Activated naive CD4-positive, alpha-beta T cell treated with anti-CD3 and anti-CD28 coated beads for 36 hours (primary cell): ENCODE measurements at regions not wholly inside any gene's neighbourhood (a gene's known extent, or its start where the extent isn't known, plus 50 kb on each side); places are given as distances from the start of the nearest gene placed in this dataset.

Experiments
- CTCF ChIA-PET: fragments of 350-600 bp; sonication (Branson Sonifier 250); formaldehyde crosslinking; loops from one replicate; lab custom pipeline; 2021; ENCODE audit warnings: antibody characterized with exemption; lab: Charles Lee
- DNase-seq: peaks from one replicate; pipeline ENCODE4 v3.0.0-alpha.2; 2020
- H3K27ac Mint-ChIP-seq: one replicate; pipeline ENCODE4 v1.8.0; 2021; ENCODE audit warnings: mild to moderate bottlenecking, mixed read lengths
- H3K27me3 Mint-ChIP-seq: one replicate; pipeline ENCODE4 v1.8.0; 2021; ENCODE audit warnings: low read depth, mixed read lengths
- H3K36me3 Mint-ChIP-seq: one replicate; pipeline ENCODE4 v1.8.0; 2021; ENCODE audit warnings: low read depth, mixed read lengths
- H3K4me1 Mint-ChIP-seq: one replicate; pipeline ENCODE4 v1.8.0; 2021; ENCODE audit warnings: low read depth, mixed read lengths
- H3K4me3 Mint-ChIP-seq: one replicate; pipeline ENCODE4 v1.8.0; 2021; ENCODE audit warnings: mild to moderate bottlenecking, moderate library complexity, mixed read lengths
- H3K9me3 Mint-ChIP-seq: one replicate; pipeline ENCODE4 v1.8.0; 2021; ENCODE audit warnings: mixed read lengths
- intact Hi-C: fragments of 100-400 bp; cut with micrococcal nuclease; formaldehyde crosslinking; loops from one replicate; pipeline ENCODE4 v1.15.1; 2023

DNA sequence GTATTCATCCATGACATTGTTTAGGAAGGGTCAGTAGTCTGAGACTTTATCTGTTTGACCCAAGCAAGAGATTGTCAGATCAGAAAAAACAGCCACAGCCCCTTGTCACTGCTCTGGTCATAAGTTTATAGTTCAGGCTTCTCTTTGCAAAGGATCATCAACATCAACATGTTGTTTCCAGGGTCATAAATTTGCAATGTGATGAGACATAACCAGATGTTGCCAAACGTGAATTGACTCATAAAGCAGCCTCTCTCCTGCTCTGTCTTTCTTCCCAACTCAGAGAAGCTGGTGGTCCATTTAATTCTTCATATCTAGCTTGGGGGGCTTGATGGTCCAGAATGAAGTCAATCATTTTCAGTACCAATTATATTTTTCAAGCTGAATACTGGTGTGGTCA lies 507.2 kb upstream of the PBX1 start:
- Mint-ChIP-seq H3K27me3 (no peaks in the 10 kb centered on the region), H3K9me3 (peaks cover 9% of the 10 kb centered on the region), H3K4me3 (no peak overlapping the region), H3K4me1 (no peaks in the 10 kb centered on the region), H3K27ac (no peak overlapping the region), H3K36me3 (no peaks in the 10 kb centered on the region)
- intact Hi-C loops: no loop called here
- CTCF ChIA-PET: interaction anchor here (0.6 kb wide), 1 partner anchor 14 kb away, joined by 3 read pairs; no protein-coding TSS in a partner anchor
- DNase-seq: no peak

DNA sequence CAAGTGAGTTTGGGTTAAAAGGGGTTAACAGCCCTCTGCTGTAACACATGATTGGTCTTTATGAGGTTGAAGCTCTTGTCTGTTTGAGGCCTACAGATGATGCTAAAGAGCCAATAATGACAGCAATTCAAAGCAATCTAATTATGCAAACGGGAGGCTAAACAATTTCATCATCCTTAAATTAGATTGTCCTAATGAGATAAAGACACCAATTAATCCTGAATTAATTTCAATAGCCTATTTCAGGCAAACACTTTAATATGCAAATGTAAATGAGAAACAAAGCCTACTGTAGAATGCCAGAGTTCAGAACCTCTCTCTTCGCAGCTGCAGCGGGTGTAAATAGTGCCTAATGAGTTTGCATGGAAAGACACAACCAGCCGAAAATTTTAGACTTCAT lies 504.7 kb upstream of the PBX1 start:
- Mint-ChIP-seq H3K4me3 (no peak overlapping the region), H3K4me1 (no peaks in the 10 kb centered on the region), H3K27me3 (no peaks in the 10 kb centered on the region), H3K36me3 (no peaks in the 10 kb centered on the region), H3K27ac (no peak overlapping the region), H3K9me3 (peaks cover 12% of the 10 kb centered on the region)
- CTCF ChIA-PET: no interaction called here
- intact Hi-C loops: no loop called here
- DNase-seq: no peak

DNA sequence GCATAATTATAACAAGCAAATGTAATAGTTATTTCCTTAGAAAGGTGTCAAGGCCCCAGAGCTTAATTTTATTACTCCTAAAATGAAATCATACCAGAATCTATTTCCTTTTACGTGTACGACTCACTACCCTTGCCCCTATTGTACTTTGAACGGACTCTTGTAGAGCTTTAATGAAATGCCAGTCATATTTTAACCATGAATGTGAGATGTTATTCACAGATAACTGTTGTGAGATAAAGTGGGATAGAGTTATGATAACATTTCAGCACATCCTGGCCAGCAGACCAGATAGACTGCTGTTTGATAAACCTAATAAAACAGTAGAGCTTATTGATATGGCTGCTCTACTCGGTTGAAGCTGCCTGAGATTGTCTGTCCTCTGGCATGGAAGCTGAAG lies 500.8 kb upstream of the PBX1 start:
- H3K4me3 Mint-ChIP-seq: no peak overlapping the region
- DNase-seq: no peak
- no peak overlapping the region for H3K27ac Mint-ChIP-seq
- peaks cover 11% of the 10 kb centered on the region for H3K9me3 Mint-ChIP-seq
- H3K4me1 Mint-ChIP-seq: no peaks in the 10 kb centered on the region
- CTCF ChIA-PET: no interaction called here
- H3K36me3 Mint-ChIP-seq: no peaks in the 10 kb centered on the region
- intact Hi-C loops: no loop called here
- H3K27me3 Mint-ChIP-seq: no peaks in the 10 kb centered on the region

DNA sequence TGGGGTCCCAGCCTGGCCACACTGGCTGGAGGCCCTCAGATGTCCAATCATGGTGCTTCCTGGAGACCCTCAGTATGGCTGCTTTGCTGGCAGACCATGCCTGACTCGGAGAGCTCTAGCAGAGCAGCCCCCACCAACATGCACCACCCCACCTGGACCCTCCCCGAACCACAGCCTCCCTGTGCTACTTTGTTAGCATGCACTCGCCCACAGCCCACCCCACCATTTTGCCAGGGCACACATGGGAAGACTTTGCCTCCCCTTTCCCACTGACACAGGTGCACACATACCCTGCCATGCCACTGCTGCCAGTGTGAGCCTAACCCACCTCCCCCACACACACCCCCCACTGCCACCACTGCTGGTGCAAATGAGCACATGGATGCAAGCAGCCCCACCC lies 497.5 kb upstream of the PBX1 start:
- Mint-ChIP-seq H3K27ac (no peak overlapping the region), H3K9me3 (peaks cover 10% of the 10 kb centered on the region), H3K36me3 (no peaks in the 10 kb centered on the region), H3K4me3 (no peak overlapping the region), H3K27me3 (no peaks in the 10 kb centered on the region), H3K4me1 (no peaks in the 10 kb centered on the region)
- intact Hi-C loops: no loop called here
- no peak for DNase-seq
- CTCF ChIA-PET: no interaction called here

DNA sequence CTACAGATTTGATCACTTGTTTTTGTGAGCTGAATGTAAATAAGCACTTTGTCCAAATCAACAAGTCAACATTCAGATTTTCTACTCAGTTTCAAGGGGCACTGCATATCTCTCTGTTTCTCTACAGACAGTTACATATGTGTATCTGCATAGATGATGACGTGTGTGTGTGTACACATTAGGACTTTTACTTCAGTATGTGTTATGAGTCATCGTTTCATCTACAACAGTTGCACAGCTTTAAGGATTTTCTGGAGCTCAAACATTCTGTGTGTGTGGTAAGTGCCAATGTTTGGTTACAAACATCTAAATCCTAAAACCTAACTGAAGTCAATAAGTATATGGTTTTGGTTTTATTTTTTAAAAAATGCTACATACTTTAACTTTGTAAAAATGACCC lies 494.5 kb upstream of the PBX1 start:
- intact Hi-C loops: no loop called here
- Mint-ChIP-seq H3K36me3 (no peaks in the 10 kb centered on the region), H3K9me3 (peaks cover 8% of the 10 kb centered on the region), H3K4me3 (no peak overlapping the region), H3K27ac (no peak overlapping the region), H3K27me3 (no peaks in the 10 kb centered on the region), H3K4me1 (no peaks in the 10 kb centered on the region)
- CTCF ChIA-PET: no interaction called here
- no peak for DNase-seq

DNA sequence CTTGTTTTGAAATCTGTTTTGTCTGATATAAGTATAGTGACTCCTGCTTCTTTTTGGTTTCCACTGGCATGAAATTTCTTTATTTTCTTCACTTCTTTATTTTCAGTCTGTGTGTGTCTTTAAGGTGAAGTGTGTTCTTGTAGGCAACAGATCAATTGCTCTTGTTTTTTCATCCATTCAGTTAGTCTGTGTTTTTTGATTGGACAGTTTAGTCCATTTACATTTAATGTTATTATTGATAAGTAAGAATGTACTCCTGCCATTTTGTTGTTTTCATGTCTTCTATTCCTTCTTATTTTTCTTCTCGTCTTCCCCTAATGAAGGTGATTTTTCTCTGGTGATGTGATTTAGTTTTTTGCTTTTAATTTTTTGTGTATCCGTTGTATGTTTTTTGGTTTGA lies 487.7 kb upstream of the PBX1 start:
- DNase-seq: no peak
- intact Hi-C loops: no loop called here
- Mint-ChIP-seq H3K27me3 (no peaks in the 10 kb centered on the region), H3K4me1 (no peaks in the 10 kb centered on the region), H3K4me3 (no peak overlapping the region), H3K27ac (no peak overlapping the region), H3K9me3 (peaks cover 33% of the 10 kb centered on the region), H3K36me3 (no peaks in the 10 kb centered on the region)
- CTCF ChIA-PET: no interaction called here

DNA sequence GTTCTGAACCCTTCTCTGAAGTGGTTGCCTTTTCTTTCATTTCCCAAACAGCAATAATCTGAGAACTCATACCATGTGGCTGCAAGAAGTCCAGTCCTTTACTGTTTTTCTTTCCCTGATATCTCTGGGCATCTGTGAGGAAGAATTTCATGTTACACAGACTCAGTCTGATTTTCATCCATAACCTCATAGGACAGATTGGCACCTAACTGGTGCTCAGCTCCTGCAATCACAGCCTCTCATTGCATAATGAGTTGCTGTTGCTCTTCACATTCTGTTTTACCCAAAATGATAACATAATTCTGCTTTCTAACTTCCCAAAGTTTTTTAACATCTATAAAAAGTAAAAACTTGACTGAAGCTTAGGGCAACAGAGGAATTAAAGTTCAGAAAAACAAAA lies 472.2 kb upstream of the PBX1 start:
- H3K27me3 Mint-ChIP-seq: no peaks in the 10 kb centered on the region
- DNase-seq: no peak
- no peak overlapping the region for H3K27ac Mint-ChIP-seq
- intact Hi-C loops: loop anchor here (10.0 kb wide), 1 partner anchor 1132 kb away; no protein-coding TSS in a partner anchor
- CTCF ChIA-PET: no interaction called here
- no peak overlapping the region for H3K4me3 Mint-ChIP-seq
- no peaks in the 10 kb centered on the region for H3K4me1 Mint-ChIP-seq
- no peaks in the 10 kb centered on the region for H3K36me3 Mint-ChIP-seq
- peaks cover 13% of the 10 kb centered on the region for H3K9me3 Mint-ChIP-seq

DNA sequence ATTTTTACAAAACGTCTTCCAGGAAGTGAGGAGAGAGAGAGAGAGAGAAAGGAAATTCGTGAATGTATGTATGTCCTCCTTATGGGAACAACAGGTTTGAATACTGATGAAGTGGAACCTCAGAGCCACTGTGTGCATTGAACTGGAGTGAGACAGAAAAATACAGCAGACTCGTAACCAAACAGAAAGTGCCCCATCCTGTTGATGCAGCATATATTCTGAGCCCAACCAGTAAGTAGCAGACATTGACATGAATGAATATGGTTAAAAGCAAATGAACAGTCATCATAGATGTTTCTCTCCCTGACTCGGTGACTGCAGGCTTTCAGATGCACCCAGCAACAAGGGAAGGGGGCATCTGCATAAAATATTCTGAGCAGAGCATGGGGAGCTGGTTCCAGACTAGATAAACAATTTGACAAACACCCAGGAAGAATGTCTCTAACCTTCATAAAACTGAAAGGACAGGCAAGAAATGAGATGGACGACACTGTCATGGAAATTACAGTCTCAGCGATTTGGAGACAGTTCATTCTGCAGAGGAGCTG lies 471.0 kb upstream of the PBX1 start:
- peaks cover 14% of the 10 kb centered on the region for H3K9me3 Mint-ChIP-seq
- H3K4me1 Mint-ChIP-seq: no peaks in the 10 kb centered on the region
- no peak for DNase-seq
- intact Hi-C loops: loop anchor here (10.0 kb wide), 1 partner anchor 1133 kb away; no protein-coding TSS in a partner anchor
- no peak overlapping the region for H3K4me3 Mint-ChIP-seq
- no peaks in the 10 kb centered on the region for H3K36me3 Mint-ChIP-seq
- CTCF ChIA-PET: no interaction called here
- no peaks in the 10 kb centered on the region for H3K27me3 Mint-ChIP-seq
- H3K27ac Mint-ChIP-seq: no peak overlapping the region

DNA sequence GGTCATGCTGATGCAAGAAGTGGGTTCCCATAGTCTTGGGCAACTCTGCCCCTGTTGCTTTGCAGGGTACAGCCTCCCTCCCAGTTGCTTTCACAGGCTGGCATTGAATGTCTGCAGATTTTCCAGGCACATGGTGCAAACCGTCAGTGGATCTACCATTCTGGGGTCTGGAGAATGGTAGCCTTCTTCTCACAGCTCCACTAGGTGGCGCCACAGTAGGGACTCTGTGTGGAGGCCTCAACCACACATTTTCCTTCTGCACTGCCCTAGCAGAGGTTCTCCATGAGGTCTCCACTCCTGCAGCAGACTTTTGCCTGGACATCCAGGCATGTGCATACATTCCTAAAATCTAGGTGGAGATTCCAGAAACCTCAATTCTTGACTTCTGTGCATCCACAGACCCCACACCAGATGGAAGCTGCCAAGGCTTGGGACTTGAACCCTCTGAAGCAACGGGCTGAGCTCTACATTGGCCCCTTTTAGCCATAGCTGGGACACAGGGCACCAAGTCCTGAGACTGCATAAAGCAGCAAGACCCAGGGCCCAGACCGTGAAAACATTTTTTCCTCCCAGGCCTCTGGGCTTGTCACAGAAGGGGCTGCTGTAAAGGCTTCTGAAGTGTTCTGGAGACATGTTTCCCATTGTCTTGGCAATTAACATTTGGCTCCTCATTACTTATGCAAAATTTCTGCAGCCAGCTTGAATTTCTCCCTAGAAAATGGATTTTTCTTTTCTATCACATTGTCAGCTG lies 466.2 kb upstream of the PBX1 start:
- Mint-ChIP-seq H3K4me3 (no peak overlapping the region), H3K36me3 (no peaks in the 10 kb centered on the region), H3K4me1 (no peaks in the 10 kb centered on the region), H3K27ac (no peak overlapping the region), H3K9me3 (peaks cover 10% of the 10 kb centered on the region), H3K27me3 (no peaks in the 10 kb centered on the region)
- intact Hi-C loops: no loop called here
- CTCF ChIA-PET: no interaction called here
- DNase-seq: peak; percentile 6

DNA sequence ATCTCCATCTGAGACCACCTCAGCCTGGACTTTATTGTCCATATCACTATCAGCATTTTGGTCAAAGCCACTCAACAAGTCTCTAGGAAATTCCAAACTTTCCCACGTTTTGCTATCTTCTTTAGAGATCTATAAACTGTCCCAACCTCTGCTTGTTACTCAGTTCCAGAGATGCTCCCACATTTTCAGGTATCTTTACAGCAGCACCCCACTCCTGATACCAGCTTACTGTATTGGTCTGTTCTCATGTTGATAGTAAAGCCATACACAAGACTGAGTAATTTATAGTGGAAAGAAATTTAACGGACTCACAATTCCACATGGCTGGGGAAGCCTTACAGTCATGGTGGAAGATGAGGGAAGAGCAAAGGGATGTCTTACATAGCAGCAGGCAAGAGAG lies 465.4 kb upstream of the PBX1 start:
- Mint-ChIP-seq H3K36me3 (no peaks in the 10 kb centered on the region), H3K27me3 (no peaks in the 10 kb centered on the region), H3K9me3 (peaks cover 9% of the 10 kb centered on the region), H3K4me3 (no peak overlapping the region), H3K4me1 (no peaks in the 10 kb centered on the region), H3K27ac (no peak overlapping the region)
- intact Hi-C loops: no loop called here
- no peak for DNase-seq
- CTCF ChIA-PET: no interaction called here

DNA sequence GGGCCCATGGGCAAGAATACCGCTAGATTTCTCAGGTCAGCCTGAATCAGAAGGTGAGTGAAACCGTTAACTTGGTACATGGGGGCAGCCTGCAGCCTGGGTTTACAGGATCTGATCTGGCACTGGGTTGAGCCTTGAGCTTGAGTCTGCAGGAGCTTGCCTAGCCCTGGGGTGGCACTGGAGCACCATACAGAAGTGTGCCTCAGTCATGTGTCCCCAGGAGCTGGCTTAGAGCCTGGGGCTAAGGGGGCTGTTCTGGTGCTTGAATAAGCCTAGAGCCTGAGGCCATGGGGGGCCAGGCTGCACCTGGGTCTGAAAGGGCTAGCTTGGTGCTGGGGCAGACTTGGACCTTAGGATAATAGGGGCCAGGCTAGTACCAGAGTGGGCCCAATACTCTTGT lies 457.2 kb upstream of the PBX1 start:
- no peaks in the 10 kb centered on the region for H3K27me3 Mint-ChIP-seq
- intact Hi-C loops: no loop called here
- H3K36me3 Mint-ChIP-seq: no peaks in the 10 kb centered on the region
- DNase-seq: no peak
- CTCF ChIA-PET: no interaction called here
- H3K4me3 Mint-ChIP-seq: no peak overlapping the region
- H3K9me3 Mint-ChIP-seq: peaks cover 5% of the 10 kb centered on the region
- H3K27ac Mint-ChIP-seq: no peak overlapping the region
- H3K4me1 Mint-ChIP-seq: no peaks in the 10 kb centered on the region

DNA sequence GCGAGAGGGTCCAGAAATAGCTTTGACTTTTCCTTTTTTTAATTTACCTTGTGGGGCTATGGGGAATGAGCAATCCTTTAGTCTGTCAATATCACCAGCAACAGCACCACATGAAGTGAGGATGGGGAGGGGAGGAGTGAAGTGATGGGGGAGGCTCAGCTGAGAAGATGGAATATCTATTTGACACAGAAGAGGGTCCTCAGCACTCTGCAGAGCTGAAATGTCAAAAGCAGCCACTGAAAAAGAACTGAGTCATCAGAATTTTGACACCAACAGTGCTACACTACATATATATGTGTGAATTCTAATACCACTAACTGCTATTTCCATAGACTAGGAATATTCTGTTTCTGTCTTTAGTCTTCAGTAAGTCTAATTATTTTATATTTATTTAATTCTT lies 427.0 kb upstream of the PBX1 start:
- Mint-ChIP-seq H3K9me3 (peaks cover 1% of the 10 kb centered on the region), H3K36me3 (no peaks in the 10 kb centered on the region), H3K27ac (no peak overlapping the region), H3K4me3 (no peak overlapping the region), H3K4me1 (no peaks in the 10 kb centered on the region), H3K27me3 (no peaks in the 10 kb centered on the region)
- DNase-seq: no peak
- intact Hi-C loops: no loop called here
- CTCF ChIA-PET: no interaction called here

DNA sequence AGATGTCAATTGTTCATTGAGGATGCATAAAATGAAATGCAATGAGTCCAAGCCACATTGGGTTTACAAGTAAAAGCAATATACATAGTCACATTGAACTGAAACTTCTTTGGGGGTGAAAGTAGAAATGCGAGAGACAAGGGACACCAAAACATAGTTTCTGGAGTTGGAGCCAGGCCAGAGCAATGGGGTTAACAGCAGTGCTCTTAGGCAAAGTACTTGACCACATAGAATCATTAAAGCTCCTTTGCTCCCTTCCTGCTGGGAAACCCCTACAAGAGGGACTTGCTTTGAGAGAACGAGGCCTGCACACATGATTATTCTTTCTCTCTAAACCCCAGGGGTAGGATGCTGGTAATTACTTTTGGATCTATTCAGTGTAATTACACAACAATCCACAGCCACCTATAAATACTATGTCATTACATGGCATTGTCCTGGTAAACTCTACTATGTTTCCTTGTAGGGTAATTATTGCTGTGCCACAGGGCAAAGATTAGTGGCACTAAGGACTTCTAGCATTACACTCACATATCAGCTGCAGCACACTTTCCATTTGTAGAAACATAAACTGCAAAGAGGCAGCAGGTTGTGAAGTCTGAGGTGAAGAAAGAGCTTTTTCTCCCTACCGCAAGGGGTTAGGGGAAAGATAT lies 421.6 kb upstream of the PBX1 start:
- intact Hi-C loops: no loop called here
- CTCF ChIA-PET: no interaction called here

More for the DNA sequence above, 421.6 kb upstream of the PBX1 start:
- H3K4me3 Mint-ChIP-seq: no peak overlapping the region
- H3K9me3 Mint-ChIP-seq: no peaks in the 10 kb centered on the region
- H3K36me3 Mint-ChIP-seq: no peaks in the 10 kb centered on the region
- no peaks in the 10 kb centered on the region for H3K27me3 Mint-ChIP-seq
- H3K4me1 Mint-ChIP-seq: no peaks in the 10 kb centered on the region
- no peak for DNase-seq
- H3K27ac Mint-ChIP-seq: no peak overlapping the region
